OCI-LY1 (cell line): ENCODE measurements at regions not wholly inside any gene's neighbourhood (a gene's known extent, or its start where the extent isn't known, plus 50 kb on each side); places are given as distances from the start of the nearest gene placed in this dataset.

Experiments used
- H2AFZ ChIP-seq: fragments of 200-600 bp; sonication (generic), shearing (Covaris generic); 2 replicates; pipeline ENCODE4 v1.6.0; 2014; ENCODE audit warnings: antibody characterized with exemption, mild to moderate bottlenecking, low read length
- H3F3A ChIP-seq: fragments of 200-600 bp; sonication (generic), shearing (Covaris generic); 2 replicates; pipeline ENCODE4 v1.6.0; 2014; ENCODE audit warnings: mild to moderate bottlenecking, antibody characterized with exemption, low read length, moderate library complexity; ENCODE audit not compliant: insufficient read depth
- H3K27ac ChIP-seq: fragments of 200-600 bp; sonication (generic); 2 replicates; pipeline ENCODE4 v1.5.1; 2014; ENCODE audit warnings: low read length, mixed run types, mild to moderate bottlenecking, low read depth; ENCODE audit not compliant: poor library complexity, severe bottlenecking
- H3K27me3 ChIP-seq: fragments of 200-600 bp; sonication (generic); 2 replicates; pipeline ENCODE4 v1.6.0; 2014; ENCODE audit warnings: antibody characterized with exemption, mild to moderate bottlenecking, low read length, moderate library complexity; ENCODE audit not compliant: insufficient read depth
- H3K36me3 ChIP-seq: fragments of 200-600 bp; sonication (generic); 2 replicates; pipeline ENCODE4 v1.6.1; 2014; ENCODE audit warnings: mild to moderate bottlenecking, antibody characterized with exemption, low read length, moderate library complexity, mixed read lengths; ENCODE audit not compliant: insufficient read depth
- H3K4me1 ChIP-seq: fragments of 200-600 bp; sonication (generic); 2 replicates; pipeline ENCODE4 v1.5.1; 2014; ENCODE audit warnings: mild to moderate bottlenecking, low read length, moderate library complexity; ENCODE audit not compliant: insufficient read depth, severe bottlenecking
- H3K4me2 ChIP-seq: fragments of 200-600 bp; sonication (generic), shearing (Covaris generic); 2 replicates; pipeline ENCODE4 v1.6.1; 2014; ENCODE audit warnings: low read length
- H3K4me3 ChIP-seq: fragments of 200-600 bp; sonication (generic); 2 replicates; pipeline ENCODE4 v1.5.1; 2014; ENCODE audit warnings: low read length, low read depth, mild to moderate bottlenecking, mixed read lengths; ENCODE audit not compliant: poor library complexity, severe bottlenecking
- H3K79me2 ChIP-seq: fragments of 200-600 bp; shearing (Covaris generic); 2 replicates; pipeline ENCODE4 v1.6.1; 2016; ENCODE audit warnings: mixed run types, low read length, mixed read lengths; ENCODE audit not compliant: insufficient read depth
- H3K9ac ChIP-seq: fragments of 200-600 bp; sonication (generic), shearing (Covaris generic); 2 replicates; pipeline ENCODE4 v1.6.1; 2014; ENCODE audit warnings: mild to moderate bottlenecking, low read length, mixed read lengths
- H3K9me2 ChIP-seq: fragments of 200-600 bp; sonication (generic), shearing (Covaris generic); 2 replicates; pipeline ENCODE4 v1.6.1; 2014; ENCODE audit warnings: low read depth, mild to moderate bottlenecking, low read length, mixed read lengths
- H3K9me3 ChIP-seq: fragments of 200-600 bp; shearing (Covaris generic); 2 replicates; pipeline ENCODE4 v1.6.1; 2014; ENCODE audit warnings: low read length, mixed read lengths
- H4K20me1 ChIP-seq: fragments of 200-600 bp; sonication (generic), shearing (Covaris generic); 2 replicates; pipeline ENCODE4 v1.6.0; 2016; ENCODE audit warnings: mild to moderate bottlenecking, low read length; ENCODE audit not compliant: insufficient read depth
- CTCF ChIP-seq: fragments of 200-600 bp; sonication (generic), shearing (Covaris generic); IDR thresholded peaks from 2 replicates; pipeline ENCODE4 v1.5.1; 2017; ENCODE audit warnings: mild to moderate bottlenecking, antibody characterized with exemption, low read length, moderate library complexity, mixed read lengths
- EZH2 ChIP-seq: fragments of 200-600 bp; sonication (generic), shearing (Covaris generic); IDR thresholded peaks from 2 replicates; pipeline ENCODE4 v1.8.0; 2017; ENCODE audit warnings: borderline replicate concordance, mixed run types, mild to moderate bottlenecking, antibody characterized with exemption, low read length, moderate library complexity, mixed read lengths

DNA sequence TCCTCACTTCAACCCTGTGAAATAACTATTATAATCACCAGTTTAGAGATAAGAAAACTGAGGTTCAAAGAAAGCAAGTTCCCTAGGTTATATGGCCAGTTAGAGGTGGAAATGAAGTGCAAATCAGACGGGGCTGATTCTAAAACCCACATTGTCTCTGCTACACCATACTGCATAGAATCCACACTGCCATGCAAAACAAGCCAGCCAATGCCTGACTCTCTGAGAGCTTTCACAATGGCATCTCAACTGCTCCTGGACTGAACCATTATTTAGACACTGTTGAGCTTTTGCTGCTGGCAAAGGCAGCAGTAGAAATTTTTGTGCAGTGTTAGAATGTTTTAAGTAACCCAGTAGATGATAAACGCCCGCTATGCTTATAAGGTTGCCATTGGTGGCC is 195.2 kb upstream of the CNR1 start:
- H3K4me1 ChIP-seq, result no peaks in the 10 kb centered on the region
- no peak overlapping the region for H2AFZ ChIP-seq
- no peaks in the 10 kb centered on the region for H3F3A ChIP-seq
- no peak overlapping the region for H3K4me3 ChIP-seq
- H3K9me3 ChIP-seq, result no peaks in the 10 kb centered on the region
- H3K4me2 ChIP-seq, result no peak overlapping the region
- no peaks in the 10 kb centered on the region for H3K36me3 ChIP-seq
- no peak for TF ChIP-seq EZH2
- no peak for TF ChIP-seq CTCF
- no peak overlapping the region for H3K9ac ChIP-seq
- H3K79me2 ChIP-seq, result no peaks in the 10 kb centered on the region
- H3K27ac ChIP-seq, result no peak overlapping the region
- H4K20me1 ChIP-seq, result no peaks in the 10 kb centered on the region
- H3K9me2 ChIP-seq, result no peaks in the 10 kb centered on the region
- H3K27me3 ChIP-seq, result no peaks in the 10 kb centered on the region

DNA sequence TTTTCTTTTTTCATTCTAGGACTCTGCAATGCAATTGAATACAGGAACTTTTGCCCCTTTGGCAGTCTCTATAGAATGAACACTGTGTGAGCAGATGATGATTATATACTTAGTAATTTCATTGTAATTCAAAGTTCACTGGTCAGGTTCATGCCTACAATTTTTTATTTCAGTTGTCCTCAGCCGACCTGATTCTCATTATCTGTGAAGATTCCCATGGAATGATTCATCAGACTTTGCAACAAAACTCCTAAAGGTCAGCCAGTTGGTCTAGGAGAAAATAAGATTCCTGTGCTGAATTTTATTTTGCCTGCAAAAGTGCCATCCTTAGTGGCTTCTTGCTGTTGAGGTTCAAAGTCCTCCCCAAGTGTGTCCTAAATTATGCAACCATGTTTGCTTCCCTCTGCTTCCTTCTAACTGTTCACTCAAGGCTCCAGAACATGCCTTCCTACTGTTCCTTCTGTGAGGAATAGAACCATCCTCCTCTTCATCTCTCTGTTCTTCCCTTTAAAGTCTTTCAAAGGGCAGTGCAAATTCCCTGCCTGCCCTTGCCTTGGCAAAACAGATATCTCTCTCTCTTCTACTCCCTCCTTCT is 194.2 kb upstream of the CNR1 start:
- Histone ChIP-seq H3K27me3 (no peaks in the 10 kb centered on the region), H3K4me2 (no peak overlapping the region), H3K9me2 (no peaks in the 10 kb centered on the region), H3F3A (no peaks in the 10 kb centered on the region), H4K20me1 (no peaks in the 10 kb centered on the region), H3K79me2 (no peaks in the 10 kb centered on the region), H3K9ac (no peak overlapping the region), H3K36me3 (no peaks in the 10 kb centered on the region), H3K9me3 (no peaks in the 10 kb centered on the region), H3K27ac (no peak overlapping the region), H3K4me3 (no peak overlapping the region), H2AFZ (no peak overlapping the region), H3K4me1 (no peaks in the 10 kb centered on the region)
- TF ChIP-seq CTCF (no peak), EZH2 (no peak)

DNA sequence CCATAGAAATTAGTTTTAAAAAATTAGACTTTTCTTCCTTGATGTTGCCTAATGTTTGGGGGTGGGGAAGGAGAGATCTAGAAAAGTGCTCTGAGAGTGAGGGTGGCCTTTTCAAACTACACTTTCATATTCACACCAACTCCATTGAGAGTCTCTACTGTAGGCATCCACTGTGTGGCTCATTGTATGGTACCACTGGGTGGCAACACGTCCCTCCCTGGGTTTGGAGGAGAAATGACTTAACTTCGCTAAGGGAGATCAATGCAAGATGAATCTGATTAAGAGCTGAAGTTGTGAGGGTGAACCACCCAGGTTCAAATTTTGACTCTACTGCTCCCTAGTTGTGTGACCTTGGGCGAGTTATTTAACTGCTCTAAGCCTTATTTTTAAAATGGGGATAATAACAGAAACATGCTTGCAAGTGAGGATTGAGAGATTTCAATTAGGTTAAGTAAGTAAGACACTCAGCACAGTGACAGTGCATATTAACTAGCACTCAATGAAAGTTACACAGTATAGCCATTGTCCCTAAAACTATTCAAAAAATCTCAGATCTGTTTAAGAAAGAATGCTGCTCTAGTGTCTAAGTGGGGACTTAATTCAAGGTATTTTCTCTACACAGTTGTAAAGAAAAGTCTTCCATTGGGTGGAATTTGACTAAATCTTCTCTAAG is 193.5 kb upstream of the CNR1 start:
- H3K36me3 ChIP-seq, result no peaks in the 10 kb centered on the region
- H3F3A ChIP-seq, result no peaks in the 10 kb centered on the region
- H3K27ac ChIP-seq, result no peak overlapping the region
- no peak overlapping the region for H3K4me3 ChIP-seq
- no peaks in the 10 kb centered on the region for H3K79me2 ChIP-seq
- no peak overlapping the region for H2AFZ ChIP-seq
- no peak overlapping the region for H3K9ac ChIP-seq
- no peaks in the 10 kb centered on the region for H4K20me1 ChIP-seq
- no peak overlapping the region for H3K4me2 ChIP-seq
- H3K27me3 ChIP-seq, result no peaks in the 10 kb centered on the region
- no peaks in the 10 kb centered on the region for H3K9me2 ChIP-seq
- no peaks in the 10 kb centered on the region for H3K9me3 ChIP-seq
- no peaks in the 10 kb centered on the region for H3K4me1 ChIP-seq
- TF ChIP-seq EZH2 (no peak), CTCF (peak; percentile 17; the same call in 1 of the 2 replicates)
